ENCODE measurements at regions not wholly inside any gene's neighbourhood (a gene's known extent, or its start where the extent isn't known, plus 50 kb on each side); places are given as distances from the start of the nearest gene placed in this dataset.

GRCh38 chr2:239803766-239804115, 221.4 kb downstream of the NDUFA10 start:
- TF ChIP-seq EP300 (IDR thresholded peaks at IDR 0.05) (no peak), CTCF (IDR thresholded peaks at IDR 0.05) (no peak), POLR2A (IDR thresholded peaks at IDR 0.05) (no peak)

All from tibial nerve (tissue), 4 donors.